ENCODE measurements at regions not wholly inside any gene's neighbourhood (a gene's known extent, or its start where the extent isn't known, plus 50 kb on each side); places are given as distances from the start of the nearest gene placed in this dataset.

DNA sequence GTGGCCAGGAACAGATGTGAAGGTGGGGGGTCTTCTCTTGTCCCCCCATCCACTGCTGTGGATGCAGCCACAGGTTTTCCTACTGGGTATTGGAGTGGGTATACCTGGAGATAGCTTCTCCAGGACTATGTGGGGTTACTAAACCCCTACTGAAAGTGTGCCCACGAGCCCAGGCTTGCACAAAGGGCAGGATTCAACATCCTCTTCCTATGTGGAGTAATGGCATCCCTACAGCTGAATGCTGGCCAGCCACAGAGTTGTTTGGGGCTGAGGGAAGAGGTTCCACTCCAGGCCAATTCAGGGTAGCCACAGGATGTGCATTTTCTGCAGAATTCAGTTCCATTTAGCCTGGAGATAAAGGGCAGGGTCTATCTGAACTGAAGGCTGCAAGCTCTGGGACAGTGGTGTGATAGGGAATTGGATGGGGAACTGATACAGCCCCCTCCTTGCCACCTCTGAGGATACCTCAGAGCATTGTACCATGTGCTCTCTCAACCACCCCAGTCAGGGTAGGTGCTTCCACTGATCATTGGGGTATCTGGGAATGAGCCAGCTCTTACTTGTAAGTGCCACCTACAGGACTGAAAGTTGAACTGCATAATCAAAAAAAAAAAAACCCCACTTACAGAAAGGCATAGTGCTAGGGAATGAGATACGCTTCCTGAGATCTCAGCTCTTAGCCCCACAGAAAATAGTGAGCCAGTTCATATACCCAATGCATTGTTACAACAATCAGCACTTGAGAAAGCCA lies 187.1 kb downstream of the KITLG start:
- Histone ChIP-seq H3K4me3 (no peak overlapping the region), H3K4me1 (ENCODE audit: low read depth) (no peaks in the 10 kb centered on the region), H3K9me3 (no peaks in the 10 kb centered on the region), H3K36me3 (ENCODE audit: low read depth) (no peaks in the 10 kb centered on the region)
- TF ChIP-seq, protein P1, sequence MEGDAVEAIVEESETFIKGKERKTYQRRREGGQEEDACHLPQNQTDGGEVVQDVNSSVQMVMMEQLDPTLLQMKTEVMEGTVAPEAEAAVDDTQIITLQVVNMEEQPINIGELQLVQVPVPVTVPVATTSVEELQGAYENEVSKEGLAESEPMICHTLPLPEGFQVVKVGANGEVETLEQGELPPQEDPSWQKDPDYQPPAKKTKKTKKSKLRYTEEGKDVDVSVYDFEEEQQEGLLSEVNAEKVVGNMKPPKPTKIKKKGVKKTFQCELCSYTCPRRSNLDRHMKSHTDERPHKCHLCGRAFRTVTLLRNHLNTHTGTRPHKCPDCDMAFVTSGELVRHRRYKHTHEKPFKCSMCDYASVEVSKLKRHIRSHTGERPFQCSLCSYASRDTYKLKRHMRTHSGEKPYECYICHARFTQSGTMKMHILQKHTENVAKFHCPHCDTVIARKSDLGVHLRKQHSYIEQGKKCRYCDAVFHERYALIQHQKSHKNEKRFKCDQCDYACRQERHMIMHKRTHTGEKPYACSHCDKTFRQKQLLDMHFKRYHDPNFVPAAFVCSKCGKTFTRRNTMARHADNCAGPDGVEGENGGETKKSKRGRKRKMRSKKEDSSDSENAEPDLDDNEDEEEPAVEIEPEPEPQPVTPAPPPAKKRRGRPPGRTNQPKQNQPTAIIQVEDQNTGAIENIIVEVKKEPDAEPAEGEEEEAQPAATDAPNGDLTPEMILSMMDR (IDR thresholded peaks at IDR 0.05), result no peak
- intact Hi-C loops (cut with DNase I, micrococcal nuclease), result no loop called here
- peak; percentile 37 for ATAC-seq
- no peak for DNase-seq

DNA sequence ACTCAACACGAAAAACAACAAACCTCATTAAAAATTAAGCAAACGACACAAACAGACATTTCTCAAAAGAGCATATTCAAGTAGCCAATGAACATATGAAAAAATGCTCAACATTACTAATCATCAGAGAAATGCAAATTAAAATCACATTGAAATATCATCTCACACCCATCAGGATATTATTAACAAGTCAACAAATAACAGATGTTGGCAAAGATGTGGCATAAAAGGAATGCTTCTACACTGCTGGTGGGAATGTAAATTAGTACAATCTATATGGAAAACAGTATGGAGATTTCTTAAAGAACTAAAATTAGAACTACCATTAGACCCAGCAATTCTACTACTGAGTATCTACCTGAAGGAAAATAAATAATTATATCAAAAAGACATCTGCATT lies 182.2 kb downstream of the KITLG start:
- DNase-seq, result no peak
- no peaks in the 10 kb centered on the region for H3K36me3 ChIP-seq (ENCODE audit: low read depth)
- no peak for ATAC-seq
- intact Hi-C loops (cut with DNase I, micrococcal nuclease), result no loop called here
- H3K9me3 ChIP-seq, result no peaks in the 10 kb centered on the region
- TF ChIP-seq, protein P1 (IDR thresholded peaks at IDR 0.05), result no peak
- no peak overlapping the region for H3K4me3 ChIP-seq
- H3K4me1 ChIP-seq (ENCODE audit: low read depth), result no peaks in the 10 kb centered on the region

DNA sequence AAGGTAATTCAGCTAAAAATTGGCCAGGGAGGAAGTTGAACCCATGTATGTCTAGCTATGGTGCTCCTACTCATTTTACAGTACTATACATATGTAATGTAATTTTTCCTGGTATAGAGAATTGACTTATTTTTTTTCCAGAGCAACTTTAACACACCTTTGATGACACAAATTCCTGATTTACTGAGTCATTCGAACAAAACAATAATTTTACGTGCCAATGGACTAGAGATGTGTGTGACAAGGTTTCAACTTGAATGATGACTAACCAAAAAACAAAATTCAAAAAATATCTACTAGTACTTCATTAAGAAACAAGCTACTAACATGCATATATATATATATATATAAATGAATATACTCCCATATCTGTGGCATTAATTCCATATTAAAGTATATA lies 180.5 kb downstream of the KITLG start:
- ATAC-seq, result no peak
- TF ChIP-seq, protein P1 (IDR thresholded peaks at IDR 0.05), result no peak
- no peak for DNase-seq
- no peaks in the 10 kb centered on the region for H3K9me3 ChIP-seq
- H3K36me3 ChIP-seq (ENCODE audit: low read depth), result no peaks in the 10 kb centered on the region
- H3K4me3 ChIP-seq, result no peak overlapping the region
- intact Hi-C loops (cut with DNase I, micrococcal nuclease), result no loop called here
- H3K4me1 ChIP-seq (ENCODE audit: low read depth), result no peaks in the 10 kb centered on the region

DNA sequence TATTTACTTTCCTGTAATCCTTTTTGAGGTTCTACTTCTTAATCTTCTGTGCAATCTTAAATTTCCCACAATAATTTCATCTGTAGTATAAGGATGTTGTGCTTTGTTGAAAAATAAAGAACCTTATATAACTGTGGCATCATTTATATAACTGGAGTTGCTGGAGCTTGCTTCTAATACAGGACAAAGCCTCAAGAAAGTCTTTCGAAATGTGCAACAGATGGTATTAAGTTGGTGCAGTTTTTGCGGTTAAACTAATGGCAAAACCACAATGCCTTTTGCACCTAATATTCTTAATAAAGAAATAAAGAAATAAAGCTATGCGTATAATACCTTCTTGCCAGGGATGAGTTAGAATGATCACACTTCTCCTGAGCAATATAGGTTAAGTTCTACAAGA lies 180.0 kb downstream of the KITLG start:
- H3K4me3 ChIP-seq, result no peak overlapping the region
- H3K9me3 ChIP-seq, result no peaks in the 10 kb centered on the region
- intact Hi-C loops (cut with DNase I, micrococcal nuclease), result no loop called here
- no peak for DNase-seq
- no peaks in the 10 kb centered on the region for H3K4me1 ChIP-seq (ENCODE audit: low read depth)
- TF ChIP-seq, protein P1 (IDR thresholded peaks at IDR 0.05), result no peak
- H3K36me3 ChIP-seq (ENCODE audit: low read depth), result no peaks in the 10 kb centered on the region
- no peak for ATAC-seq

DNA sequence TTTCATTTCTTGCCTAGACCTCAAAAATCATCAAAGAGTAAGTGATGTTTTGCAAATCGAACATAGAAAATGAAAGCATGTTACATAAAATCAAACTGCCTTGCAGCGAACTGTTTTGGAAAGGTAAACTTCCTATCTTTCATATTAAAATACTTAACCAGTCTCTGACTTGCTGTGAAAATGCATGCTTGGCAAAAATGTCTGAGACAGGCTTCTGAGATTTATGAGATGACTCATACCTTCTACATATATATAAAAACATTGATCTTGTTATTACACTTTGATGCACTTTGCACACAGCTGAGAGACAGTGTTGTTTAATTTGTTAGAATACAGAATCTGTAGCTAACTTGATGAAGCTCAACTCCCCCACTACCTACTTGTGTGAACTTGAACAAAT lies 179.1 kb downstream of the KITLG start:
- ATAC-seq, result peak; percentile 43
- intact Hi-C loops (cut with DNase I, micrococcal nuclease), result no loop called here
- TF ChIP-seq, protein P1 (IDR thresholded peaks at IDR 0.05), result no peak
- Histone ChIP-seq H3K9me3 (no peaks in the 10 kb centered on the region), H3K36me3 (ENCODE audit: low read depth) (no peaks in the 10 kb centered on the region), H3K4me1 (ENCODE audit: low read depth) (no peaks in the 10 kb centered on the region), H3K4me3 (no peak overlapping the region)
- no peak for DNase-seq

DNA sequence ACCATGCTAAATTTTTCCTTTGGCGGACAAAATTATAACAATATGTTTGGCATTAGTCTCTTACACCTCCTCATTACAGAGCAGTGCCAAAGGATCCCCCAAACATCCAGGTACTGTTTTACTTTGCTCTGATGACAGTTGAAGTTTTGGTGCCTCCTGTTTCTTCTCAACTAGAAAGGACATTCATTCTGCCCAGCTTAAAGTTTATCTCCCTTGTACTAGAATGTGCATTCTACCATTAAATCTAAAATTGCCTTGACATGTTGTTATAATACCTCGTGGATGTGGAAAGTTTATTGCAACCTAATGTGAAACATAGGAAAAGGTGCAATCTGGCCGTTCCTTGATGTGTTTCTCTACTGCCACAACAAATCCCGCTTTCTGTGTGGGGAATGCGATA lies 173.4 kb downstream of the KITLG start:
- TF ChIP-seq, protein P1 (IDR thresholded peaks at IDR 0.05), result no peak
- DNase-seq, result no peak
- H3K9me3 ChIP-seq, result no peaks in the 10 kb centered on the region
- no peaks in the 10 kb centered on the region for H3K36me3 ChIP-seq (ENCODE audit: low read depth)
- no peak overlapping the region for H3K4me3 ChIP-seq
- no peak for ATAC-seq
- intact Hi-C loops (cut with DNase I, micrococcal nuclease), result no loop called here
- no peaks in the 10 kb centered on the region for H3K4me1 ChIP-seq (ENCODE audit: low read depth)
